CD4-positive, alpha-beta T cell treated with Interleukin-21 for 1 hour (primary cell): ENCODE measurements at regions not wholly inside any gene's neighbourhood (a gene's known extent, or its start where the extent isn't known, plus 50 kb on each side); places are given as distances from the start of the nearest gene placed in this dataset.
A peak's percentile ranks its signal among the peaks of the same experiment; 100 is the strongest.

Experiments used
- DNase-seq: peaks from one replicate; pipeline ENCODE4 v3.0.0-alpha.2; 2020

- DNase-seq: no peak
Measured at GRCh38 chr9:105828171-105828570, 133.8 kb downstream of the TMEM38B start.

- DNase-seq: no peak
Measured at GRCh38 chr9:105828596-105829213, 134.4 kb downstream of the TMEM38B start.

GRCh38 chr9:105830461-105830860, 136.1 kb downstream of the TMEM38B start:
- no peak for DNase-seq

DNA sequence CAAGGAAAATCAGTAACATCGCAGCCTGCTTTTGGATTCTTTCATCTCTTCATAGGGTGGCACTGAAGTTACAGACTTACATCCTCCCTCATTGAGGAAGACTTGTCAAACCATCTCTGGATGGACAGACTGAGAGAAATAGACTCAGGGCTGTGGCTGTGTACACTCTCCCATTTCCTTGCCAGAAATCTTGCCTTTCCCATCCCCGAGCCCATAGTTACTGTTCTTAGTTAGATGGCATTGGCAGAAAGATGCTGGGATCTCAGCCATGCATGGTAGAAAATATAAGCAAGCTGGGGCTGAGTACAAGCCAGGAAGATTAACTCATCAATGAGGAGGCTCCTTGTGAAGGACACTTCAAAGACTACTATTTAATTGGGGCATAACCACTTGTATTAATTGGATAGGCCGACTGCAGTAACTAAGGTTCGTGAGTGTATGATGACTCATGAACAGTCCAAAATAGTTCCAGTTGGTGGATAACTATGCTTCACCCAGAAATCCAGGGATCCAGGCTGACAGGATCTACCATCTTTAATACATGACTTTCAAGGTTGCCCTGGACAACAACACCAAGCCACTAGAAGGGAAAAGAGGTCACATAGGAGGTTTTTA, 137.9 kb downstream of the TMEM38B start:
- no peak for DNase-seq

DNA sequence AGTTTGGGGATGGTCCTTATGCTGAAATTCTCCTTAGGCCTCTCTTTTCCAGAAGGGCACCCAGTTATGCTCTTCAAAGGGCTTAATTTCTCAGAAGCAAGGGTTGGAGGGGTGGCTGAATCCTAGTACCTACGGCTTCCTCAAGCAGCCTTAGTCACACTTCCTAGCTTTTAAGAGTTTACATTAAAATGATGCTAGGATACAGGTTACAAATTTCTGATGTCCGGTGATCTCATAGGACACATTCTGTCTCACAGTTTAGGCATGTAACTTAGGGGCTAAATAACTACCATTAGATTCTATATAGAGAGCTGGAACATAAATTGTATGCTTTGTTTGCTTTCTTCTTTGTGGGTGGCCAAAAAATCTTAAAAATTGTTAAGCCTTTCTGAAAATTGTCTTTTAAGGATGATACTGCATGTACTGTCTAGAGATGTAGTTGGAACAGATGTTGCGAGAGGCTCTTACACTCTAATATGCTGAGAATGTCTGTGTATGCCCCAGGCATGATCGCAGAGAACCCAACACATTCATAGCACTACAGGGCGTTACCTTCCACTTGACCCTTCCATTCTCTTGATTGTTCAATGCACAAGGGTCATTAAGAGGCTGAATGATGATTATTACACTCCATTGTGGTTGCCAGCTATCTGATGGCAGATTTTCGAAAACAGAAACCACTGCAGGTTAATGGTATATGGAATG, 139.1 kb downstream of the TMEM38B start:
- no peak for DNase-seq

DNA sequence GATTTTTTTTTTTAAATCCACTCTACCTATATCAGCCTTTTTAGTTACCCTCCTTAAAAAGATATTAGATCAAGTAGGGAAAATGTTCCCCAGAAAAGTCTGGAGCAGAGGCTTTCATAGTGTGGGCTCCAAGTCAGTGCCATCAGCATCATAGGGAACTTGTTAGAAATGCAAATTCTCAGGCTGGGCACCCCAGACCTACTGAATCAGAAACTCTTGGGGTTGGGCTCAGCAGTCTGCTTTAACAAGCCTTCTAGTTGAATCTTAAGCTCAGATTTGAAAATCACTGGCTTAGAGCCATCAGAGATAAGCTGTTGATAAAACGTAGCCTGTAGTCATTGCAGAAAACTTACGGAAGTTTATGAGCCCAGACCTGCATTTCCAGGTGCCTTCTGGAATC, 140.1 kb downstream of the TMEM38B start:
- DNase-seq: no peak

- no peak for DNase-seq
Measured at GRCh38 chr9:105835721-105836120, 141.4 kb downstream of the TMEM38B start.

DNA sequence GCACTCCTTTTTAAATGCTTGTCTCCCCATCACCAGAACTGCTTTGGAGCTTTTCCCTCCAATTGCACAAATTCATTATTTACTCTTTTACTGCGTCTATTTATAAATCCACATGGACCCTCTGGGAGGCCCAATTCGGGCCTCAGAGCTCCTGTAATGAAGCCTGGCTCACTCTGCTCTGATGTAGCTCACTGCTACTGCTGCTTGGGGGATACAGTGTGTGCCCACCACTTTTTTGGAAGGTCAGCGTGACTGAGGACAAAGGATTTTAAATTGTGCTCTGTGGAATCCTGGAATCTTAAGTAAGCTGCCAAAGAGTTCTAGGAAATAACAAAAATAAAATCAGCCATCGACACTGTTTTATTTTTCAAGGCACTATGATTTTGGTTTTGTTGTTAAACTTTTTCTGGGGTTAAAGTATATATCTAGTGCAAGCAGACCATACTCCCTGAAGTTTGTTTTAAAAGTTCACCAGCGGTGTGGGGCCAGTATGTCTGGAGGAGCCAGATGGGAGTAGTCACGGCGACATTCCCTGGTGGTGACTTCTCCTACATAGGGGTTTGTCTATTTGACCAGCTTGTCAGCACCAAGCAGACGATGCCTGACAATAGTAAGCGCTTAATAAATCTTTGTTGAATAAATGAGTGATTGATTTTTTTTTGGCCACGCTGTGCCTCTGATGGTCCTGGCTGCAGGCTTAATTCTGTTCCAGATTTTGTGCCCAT, 142.8 kb downstream of the TMEM38B start:
- no peak for DNase-seq

DNA sequence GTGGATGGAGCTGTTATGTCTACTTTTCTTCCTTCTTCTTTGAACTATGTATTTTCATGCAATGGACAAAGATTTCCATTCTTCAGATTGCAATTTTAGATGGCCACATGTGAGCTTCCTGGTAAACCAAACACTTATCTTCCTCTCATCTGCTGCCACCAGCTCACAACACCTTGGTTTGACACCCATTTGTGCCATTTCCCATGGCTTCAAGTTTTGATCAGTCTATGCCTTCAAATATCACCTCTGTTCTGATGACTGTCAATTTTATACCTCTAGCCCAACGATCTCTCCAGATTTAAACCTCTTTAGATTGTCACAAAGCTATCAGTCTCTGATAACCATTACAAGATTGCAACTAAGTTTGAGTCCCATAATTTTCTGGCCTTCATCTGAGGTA, 147.2 kb downstream of the TMEM38B start:
- no peak for DNase-seq

DNA sequence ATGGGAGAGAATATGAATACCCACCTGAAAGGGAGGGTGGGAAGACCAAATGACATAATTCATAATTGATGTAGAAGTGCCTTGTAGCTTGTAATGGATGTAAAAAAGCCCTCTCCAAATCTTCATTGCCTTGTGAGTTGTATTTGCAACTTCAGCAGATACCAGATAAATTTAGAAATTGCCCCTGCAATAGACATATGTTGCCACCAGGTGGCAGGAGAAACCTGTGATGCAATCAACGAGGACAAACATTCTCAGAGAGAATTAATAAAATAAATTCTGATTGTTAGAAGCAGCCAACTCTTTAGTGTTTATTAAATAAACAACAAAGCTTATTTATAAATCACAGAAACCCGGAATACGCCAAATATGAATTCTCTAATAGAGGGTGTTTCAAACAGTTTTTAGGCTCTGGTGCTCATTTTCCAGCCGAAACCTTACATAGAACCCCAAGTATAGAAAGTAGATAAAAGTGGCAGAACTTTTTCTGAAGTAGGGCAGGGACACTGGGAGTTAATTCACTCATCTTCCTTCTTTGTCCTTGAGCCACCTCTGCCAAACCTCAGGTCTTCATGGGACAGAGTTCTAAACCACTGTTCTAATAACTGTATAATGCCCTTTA, 147.8 kb downstream of the TMEM38B start:
- DNase-seq: peak; percentile 21

DNA sequence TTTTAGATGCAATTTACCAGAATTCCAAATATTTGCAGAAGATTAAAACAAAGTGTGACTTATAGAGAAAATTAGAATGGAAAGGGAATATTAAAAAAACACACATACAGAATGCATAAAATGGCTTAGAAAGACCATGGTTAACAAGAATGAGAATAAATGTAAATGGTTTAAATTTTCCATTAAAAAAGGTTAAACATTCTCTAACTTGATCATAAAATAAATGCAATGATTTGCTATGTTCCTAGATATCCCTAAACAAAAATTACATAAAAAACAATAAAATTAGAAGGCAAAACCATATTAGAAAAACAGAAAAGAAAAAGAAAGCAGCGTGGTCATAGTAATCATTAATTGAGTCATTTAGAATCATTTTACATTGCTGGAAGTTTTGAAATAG, 152.5 kb downstream of the TMEM38B start:
- no peak for DNase-seq

DNA sequence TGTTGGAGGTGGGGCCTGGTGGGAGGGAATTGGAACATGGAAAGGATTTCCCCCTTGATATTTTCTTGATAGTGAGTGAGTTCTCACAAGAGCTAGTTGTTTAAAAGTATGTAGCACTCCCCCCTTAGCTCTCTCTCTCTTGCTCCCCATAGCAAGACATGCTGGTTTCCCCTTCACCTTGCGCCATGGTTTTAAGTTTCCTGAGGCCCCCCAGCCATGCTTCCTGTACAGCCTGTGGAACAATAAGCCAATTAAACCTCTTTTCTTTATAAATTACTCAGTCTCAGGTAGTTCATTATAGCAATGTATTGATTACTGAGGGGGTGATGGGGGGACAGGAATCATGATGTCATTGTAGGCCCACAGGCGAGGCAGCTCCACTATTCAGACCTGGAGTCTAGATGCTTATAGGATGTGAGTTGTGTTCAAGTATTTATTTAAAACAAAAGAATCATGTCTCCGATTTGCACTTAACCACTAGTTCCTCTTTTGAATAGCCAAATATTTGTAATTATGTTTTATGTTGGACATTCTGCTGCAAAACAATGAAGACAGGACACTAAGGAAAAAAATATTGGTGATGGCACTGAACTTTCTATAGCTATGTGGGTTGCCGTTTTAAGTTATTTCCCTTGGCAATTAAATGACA, 156.6 kb downstream of the TMEM38B start:
- no peak for DNase-seq

DNA sequence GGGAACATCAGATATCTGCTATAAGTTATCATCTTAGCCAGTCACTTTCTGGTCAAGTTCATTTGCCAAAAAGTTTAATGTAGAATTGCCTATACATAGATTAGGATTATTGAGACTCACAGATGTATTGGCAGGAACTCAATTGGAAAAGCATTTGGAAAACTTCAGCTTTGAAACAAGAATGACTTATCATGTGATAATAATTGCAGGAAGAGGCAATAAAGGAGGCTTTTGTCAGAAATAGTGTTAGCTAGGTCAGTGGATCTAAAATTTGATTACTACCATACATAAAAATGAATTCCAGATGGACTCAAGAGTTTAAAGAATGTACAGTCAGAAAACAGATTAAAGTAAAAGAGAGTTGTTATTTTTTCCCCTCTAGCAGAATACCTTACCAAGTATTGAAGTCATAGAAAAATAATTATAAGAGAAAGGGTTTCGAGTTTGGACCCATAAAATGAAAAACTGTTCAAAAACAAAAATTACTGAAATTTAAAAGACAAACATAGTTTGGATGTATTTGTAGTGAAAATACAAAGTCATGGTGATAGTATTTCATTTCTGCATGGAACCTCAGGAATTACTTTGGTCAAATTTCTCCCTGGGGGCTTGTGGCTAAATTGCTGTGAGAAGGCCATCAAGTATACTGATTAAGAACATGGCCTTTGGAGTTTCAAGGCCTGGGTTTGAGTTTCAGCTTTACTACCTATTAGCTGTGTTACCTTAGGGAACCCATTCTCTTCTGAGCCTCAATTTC, 159.9 kb downstream of the TMEM38B start:
- no peak for DNase-seq

- no peak for DNase-seq
Measured at GRCh38 chr9:105854783-105855724, 160.7 kb downstream of the TMEM38B start.

GRCh38 chr9:105855987-105856386, 161.6 kb downstream of the TMEM38B start:
- DNase-seq: no peak

DNA sequence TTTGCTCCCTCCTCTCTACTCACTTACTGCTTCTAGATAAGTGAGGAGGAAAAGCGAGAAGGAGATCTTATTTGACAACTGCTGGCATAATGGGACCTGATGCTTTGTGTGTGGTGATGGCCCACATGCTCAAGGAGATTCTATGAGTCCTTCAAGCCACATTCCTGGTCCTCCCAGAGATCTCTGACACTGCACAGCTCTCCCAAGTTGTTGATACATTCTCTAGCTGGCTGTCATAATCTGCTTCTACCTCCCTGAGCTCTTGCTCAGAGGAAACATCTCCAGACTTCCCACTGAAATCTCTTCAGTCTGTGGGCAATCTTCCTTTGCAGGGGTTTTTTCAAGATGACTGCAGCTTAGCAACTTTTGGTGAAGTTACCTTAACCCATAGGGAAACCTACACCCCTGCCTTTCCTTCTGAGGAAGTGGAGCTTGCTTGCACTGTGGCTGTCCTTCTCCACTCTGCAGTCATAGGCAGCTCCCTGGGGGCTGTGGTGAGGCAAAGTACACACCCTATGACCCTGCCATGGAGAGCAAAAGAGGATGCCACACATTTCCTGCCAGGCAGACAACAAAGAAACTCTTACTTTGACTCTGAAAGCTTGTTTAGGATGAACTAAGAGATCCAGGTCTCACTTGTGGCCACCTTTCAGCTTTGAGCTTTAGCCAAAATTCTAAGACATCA, 163.8 kb downstream of the TMEM38B start:
- no peak for DNase-seq

GRCh38 chr9:105858877-105859276, 164.5 kb downstream of the TMEM38B start:
- DNase-seq: no peak

DNA sequence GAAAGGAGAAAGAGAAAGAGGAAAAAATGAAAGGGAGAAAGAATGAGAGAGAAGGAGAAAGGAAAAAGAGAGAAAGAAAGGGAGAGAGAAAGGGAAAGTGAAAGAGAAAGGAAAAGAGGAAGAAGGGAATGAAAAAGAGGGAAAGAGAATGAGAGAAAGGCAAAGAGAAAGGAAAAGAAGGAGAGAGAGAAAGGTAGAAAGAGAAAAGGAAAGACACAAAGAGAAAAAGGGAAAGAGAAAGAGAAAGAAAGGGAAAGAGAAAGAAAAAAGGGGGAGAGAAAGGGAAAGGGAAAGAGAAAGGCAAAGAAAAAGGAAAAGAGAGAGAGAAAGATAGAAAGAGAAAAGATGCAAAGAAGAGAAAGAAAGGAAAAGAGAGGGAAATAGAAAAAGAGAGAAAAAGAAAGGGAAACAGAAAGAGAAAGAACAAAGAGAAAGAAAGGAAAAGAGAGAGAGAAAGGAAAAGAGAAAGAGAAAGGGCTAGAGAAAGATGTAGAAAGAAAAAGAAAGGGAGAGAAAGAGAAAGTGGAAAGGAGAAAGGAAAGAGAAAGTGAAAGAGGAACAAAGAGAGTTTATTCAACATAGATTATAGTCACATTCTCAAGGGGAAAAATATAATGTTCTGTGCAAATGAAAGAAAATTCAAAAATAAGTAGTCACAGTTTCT, 165.2 kb downstream of the TMEM38B start:
- DNase-seq: no peak

DNA sequence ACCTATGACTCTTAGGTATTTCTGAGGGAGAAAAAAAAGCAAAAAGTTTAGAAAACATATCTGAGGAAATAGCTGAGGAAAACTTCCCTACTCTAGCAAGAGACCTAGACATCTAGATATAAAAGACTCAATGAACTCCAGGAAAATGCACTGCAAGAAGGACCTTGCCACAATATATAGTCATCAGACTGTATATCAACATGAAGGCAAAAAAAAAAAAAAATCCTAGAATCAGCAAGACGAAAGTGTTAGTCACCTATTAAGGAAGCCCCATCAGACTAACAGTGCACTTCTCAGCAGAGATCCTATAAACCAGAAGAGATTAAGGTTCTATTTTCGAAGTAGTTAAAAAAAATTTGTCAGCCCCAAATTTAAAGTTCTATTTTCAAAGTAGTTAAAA, 166.2 kb downstream of the TMEM38B start:
- no peak for DNase-seq

DNA sequence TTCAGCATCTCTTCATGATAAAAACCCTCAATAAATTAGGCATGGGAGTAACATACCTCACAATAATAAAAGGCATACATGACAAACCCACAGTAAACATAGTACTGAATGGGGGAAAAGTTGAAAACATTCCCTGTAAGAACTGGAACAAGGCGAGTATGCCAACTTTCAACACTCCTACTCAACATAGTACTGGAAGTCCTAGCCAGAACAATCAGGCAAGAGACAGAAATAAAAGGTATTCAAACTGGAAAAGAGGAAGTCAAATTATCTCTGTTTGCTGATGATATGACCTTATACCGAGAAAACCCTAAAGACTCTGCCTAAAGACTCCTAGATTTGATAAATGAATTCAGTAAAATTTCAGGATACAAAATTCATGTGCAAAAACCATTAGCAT, 167.6 kb downstream of the TMEM38B start:
- DNase-seq: no peak
